HG03135 (cell line): ENCODE measurements at regions not wholly inside any gene's neighbourhood (a gene's known extent, or its start where the extent isn't known, plus 50 kb on each side); places are given as distances from the start of the nearest gene placed in this dataset.
"Not testable (repeated sequence)": the region's sequence is repeated elsewhere in the genome, so short reads cannot be mapped to it uniquely, and the experiment has no call there.

Experiments
- ATAC-seq: cut with Tn5 transposase; IDR thresholded peaks from one replicate; pipeline ENCODE4 v1.9.1; 2021; ENCODE audit warnings: mild to moderate bottlenecking, moderate library complexity; ENCODE audit not compliant: unreplicated experiment

DNA sequence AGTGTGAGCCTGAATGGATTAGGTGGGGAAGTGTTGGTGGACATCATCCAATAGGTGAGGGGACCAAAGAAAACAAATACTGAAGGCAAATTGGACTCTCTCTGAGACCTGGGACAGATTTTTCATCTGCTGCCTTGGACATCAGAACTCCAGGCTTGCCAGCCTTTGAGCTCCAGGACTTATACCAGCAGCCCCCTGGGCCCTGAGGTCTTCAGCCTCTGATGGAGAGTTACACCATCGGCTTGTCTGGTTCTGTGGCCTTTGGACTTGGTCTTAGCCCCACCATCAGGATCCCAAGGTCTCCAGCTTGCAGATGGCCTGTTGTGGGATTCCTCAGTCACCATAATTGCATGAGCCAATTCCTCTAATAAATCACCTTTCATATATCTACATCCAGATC lies 80.8 kb upstream of the SLC8A3 start:
- ATAC-seq: no peak

DNA sequence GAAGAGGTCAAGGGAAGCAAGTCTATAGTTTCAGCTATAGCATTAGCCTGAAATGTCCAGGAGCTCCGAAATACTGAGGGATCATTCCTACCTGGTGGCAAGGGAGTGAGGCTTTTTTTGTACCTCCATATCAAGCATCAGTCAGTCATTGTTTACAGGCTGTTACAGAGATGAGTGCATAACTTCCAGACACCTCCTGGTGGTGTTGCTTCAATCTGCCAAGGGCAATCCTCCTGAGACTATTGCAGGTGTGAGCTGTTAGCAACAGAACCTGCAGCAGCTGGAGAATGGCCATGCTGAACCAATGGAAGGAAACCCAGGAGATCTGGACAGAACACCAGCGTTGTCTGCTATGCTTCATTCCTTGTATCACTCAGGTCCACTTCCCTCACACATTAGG lies 80.0 kb upstream of the SLC8A3 start:
- ATAC-seq: no peak

DNA sequence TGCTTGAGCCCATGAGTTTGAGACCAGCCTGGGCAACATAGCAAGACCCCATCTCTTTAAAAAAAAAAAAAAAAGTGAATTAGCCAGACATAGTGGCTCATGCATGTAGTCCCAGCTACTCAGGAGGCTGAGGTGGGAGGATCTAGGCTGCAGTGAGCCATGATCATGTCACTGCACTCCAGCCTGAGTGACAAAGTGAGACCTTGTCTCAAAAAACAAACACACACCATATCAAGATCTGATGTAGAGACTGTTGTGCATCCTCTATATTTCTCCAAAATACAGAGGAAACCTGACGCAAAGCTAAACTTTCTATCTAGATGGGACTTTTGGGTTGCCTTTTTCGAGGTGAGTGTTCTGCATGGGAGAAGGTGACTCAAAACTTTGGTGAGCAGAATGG lies 77.4 kb upstream of the SLC8A3 start:
- no peak for ATAC-seq

DNA sequence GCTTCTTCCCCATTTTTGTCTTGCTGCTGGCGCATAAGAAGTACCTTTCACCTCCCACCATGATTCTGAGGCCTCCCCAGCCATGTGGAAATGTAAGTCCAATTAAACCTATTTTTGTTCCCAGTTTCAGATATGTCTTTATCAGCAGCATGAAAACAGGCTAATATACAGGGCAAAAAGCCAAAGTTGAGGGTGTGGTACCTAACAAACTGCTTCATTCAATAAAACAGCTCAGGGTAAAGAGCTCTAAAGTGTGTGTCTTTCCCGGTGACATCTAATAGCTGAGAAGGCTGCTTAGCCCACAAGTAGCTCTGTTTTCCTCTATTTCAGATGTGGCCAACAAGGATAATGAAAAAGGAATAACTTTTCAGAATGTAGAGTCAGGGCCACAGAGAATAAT lies 76.7 kb upstream of the SLC8A3 start:
- ATAC-seq: no peak

DNA sequence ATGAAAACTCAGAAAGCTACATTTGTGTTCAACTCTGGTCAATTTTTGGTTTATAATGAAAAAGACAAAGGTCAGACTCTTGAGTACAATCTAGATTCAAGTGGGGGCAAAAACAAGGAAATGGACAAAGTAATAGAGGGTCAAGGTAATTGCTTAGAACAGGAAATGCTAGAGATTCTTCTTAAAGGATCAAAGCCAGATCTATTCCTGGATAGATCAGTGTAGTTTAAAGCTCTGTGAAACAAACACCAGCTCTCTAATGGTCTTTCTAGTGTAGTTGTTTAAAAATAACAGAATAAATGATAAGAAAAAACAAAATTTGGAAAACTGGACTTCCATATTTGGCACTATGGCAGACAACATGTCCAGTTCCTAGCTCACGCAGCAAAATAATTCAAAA lies 70.7 kb upstream of the SLC8A3 start:
- no peak for ATAC-seq

DNA sequence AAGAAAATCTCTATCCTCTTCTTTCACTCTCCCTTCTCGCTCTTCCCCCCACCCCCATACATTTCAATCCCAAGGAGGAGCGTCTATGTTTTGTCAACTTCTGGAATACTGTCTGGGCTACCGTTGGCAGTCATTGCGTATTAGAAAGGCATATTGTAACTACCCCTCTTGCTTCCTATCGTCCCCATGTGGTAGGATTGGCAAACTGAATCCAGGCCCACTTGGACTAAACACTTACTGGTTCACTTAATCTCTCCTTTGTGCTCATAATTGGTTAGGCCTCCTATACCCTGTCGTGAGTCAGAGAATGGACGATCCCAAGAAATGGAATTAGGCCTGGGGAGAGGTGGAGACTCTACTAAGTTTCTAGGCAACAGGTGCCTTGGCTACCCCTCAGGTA lies 68.8 kb upstream of the SLC8A3 start:
- ATAC-seq: no peak

DNA sequence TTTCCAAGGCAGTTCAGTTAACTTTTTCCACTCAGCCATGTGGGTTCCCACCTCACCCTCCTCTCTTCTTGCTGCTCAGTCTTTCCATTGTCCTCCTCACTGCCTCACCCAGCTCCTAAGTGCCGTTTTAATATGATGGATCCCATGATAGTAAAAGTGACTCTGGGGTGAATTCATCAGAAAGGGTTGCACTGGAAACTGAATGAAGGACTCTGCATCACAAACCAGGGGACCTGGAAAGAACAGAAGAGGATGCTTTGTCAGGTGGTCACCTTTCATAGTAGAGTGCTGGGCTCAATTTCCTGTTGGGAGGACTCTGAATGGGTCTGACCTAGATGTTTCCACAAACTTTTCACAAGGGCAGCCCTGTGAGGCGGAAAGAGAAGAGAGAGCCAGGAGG lies 67.8 kb upstream of the SLC8A3 start:
- ATAC-seq: no peak

DNA sequence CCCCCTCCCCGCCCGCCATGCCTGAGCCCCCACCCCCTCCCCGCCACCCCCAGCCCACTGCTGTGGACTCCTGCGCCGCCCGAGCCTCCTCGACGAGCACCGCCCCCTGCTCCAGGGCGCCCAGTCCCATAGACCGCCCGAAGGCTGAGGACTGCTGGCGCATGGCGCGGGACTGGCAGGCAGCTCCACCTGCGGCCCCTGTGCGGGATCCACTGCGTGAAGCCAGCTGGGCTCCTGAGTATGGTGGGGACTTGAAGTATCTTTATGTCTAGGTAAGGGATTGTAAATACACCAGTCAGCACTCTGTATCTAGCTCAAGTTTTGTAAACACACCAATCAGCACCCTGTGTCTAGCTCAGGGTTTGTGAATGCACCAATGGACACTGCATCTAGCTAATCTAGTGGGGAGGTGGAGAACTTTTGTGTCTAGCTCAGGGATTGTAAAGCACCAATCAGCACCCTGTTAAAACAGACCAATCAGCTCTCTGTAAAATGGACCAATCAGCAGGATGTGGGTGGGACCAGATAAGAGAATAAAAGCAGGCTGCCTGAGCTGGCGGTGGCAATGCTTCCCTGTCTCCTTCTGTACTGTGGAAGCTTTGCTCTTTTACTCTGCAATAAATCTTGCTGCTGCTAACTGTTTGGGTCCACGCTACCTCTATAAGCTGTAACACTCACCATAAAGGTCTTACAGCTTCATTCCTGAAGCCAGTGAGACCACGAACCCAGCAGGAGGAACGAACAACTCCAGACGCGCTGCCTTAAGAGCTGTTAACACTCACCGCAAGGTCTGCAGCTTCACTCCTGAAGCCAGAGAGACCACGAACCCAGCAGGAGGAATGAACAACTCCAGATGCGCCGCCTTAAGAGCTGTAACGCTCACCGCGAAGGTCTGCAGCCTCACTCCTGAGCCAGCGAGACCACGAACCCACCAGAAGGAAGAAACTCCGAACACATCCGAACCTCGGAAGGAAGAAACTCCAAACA lies 66.6 kb upstream of the SLC8A3 start:
- peak; percentile 33 for ATAC-seq

DNA sequence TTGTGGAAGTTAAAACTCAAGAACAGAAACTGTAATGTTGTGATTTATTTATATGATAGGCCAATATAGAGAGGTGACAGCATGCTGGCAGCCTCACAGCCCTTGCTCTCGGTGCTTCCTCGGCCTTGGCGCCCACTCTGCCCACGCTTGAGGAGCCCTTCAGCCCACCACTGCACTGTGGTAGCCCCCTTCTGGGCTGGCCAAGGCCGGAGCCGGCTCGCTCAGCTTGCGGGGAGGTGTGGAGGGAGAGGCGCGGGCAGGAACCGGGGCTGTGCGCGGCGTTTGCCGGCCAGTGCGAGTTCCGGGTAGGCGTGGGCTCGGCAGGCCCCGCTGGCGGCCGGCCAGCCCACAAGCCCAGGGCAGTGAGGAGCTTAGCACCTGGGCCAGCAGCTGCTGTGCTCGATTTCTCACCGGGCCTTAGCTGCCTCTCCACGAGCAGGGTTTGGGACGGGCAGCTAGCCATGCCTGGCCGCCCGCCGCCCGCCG lies 65.8 kb upstream of the SLC8A3 start:
- ATAC-seq: peak; percentile 76

DNA sequence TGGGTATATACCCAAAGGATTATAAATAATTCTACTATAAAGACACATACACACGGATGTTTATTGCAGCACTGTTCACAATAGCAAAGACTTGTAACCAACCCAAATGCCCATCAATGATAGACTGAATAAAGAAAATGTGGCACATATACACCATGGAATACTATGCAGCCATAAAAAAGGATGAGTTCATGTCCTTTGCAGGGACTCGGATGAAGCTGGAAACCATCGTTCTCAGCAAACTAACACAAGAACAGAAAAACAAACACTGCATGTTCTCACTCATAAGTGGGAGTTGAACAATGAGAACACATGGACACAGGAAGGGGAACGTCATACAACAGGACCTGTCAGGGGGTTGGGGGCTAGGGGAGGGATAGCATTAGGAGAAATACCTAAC lies 64.8 kb upstream of the SLC8A3 start:
- ATAC-seq: not testable (repeated sequence)

DNA sequence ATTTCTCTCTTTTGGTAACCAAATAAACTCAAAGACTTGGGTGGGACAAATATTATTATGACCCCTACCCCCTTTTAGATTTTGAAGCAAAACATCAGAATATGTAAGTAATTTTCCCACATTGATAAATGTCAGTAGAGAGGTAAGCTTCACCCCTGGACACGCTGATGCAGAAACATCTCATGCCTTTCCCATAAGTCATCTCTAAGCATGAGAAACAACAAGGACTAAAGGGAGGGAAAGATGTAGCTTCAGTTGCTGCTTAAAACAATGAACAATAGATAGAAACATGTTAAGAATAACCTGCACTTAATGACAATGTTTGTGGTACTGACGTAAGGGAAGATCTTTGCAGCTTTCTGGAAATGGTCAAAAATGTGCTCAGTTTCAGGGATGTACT lies 56.3 kb upstream of the SLC8A3 start:
- no peak for ATAC-seq

DNA sequence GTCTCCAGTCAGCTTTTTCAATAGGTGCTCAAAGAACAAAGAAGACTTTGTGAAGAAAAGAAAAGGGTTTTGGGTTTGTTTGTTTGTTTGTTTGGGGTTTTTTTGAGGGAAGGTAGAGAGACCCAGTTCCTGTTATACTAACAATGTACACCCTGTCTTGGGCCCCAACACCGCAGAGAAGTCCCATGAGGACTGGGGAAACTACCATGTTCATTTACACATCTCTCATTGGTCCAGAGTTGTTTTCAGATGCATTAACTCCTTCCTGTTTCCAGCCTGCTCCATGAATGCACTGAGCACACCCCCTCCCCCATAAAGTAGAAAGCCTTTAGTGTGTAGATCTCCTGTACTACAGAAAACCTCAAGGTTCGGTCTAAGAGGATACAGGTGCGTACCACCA lies 51.1 kb upstream of the SLC8A3 start:
- peak; percentile 76 for ATAC-seq

DNA sequence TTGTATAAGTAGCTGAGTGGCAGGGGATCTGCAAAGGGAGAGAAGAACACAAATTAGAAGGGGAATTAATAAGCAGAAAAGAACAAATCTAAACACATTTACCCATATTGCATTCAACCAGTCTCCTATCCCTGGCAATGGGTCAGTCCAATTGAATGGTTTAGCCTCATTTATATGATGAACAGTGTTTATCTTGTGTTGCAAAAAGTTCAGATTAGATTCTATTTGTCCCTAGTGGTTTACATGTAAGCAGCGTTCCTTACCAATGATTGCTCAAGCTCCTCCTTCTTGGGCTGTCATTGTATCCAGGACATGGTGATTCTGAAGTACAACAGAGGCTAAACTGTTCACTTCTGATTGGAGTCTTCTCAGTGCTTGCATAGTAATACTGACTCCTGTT lies 49.9 kb upstream of the SLC8A3 start:
- not testable (repeated sequence) for ATAC-seq
